Immature natural killer cell (primary cell): ENCODE measurements at regions not wholly inside any gene's neighbourhood (a gene's known extent, or its start where the extent isn't known, plus 50 kb on each side); places are given as distances from the start of the nearest gene placed in this dataset.

Source experiments
- DNase-seq, 3 donors: peaks; one replicate each; pipeline ENCODE4 v3.0.0; 2022; ENCODE audit warnings: mixed read lengths in 1 of 3
- H3K27ac Mint-ChIP-seq, 6 donors: one replicate each; pipeline ENCODE4 v1.8.0; 2020; ENCODE audit warnings: mixed read lengths in 6 of 6, mild to moderate bottlenecking in 5 of 6, inconsistent platforms in 4 of 6, moderate library complexity in 3 of 6
- H3K27me3 Mint-ChIP-seq, 3 donors: one replicate each; pipeline ENCODE4 v1.8.0; 2020 to 2021; ENCODE audit warnings: low read depth in 3 of 3, mild to moderate bottlenecking in 3 of 3, mixed read lengths in 3 of 3, moderate library complexity in 3 of 3, inconsistent platforms in 1 of 3
- H3K36me3 Mint-ChIP-seq, 3 donors: one replicate each; pipeline ENCODE4 v1.8.0; 2020; ENCODE audit warnings: mixed read lengths in 3 of 3, inconsistent platforms in 2 of 3, mild to moderate bottlenecking in 2 of 3
- H3K4me1 Mint-ChIP-seq, 2 donors: one replicate each; pipeline ENCODE4 v1.8.0; 2020; ENCODE audit warnings: inconsistent platforms in 2 of 2, mild to moderate bottlenecking in 2 of 2, mixed read lengths in 2 of 2, moderate library complexity in 1 of 2
- H3K4me3 Mint-ChIP-seq, 5 donors: one replicate each; pipeline ENCODE4 v1.8.0; 2020; ENCODE audit warnings: mild to moderate bottlenecking in 5 of 5, mixed read lengths in 5 of 5, inconsistent platforms in 3 of 5, moderate library complexity in 3 of 5
- H3K9me3 Mint-ChIP-seq, 6 donors: one replicate each; pipeline ENCODE4 v1.8.0; 2020; ENCODE audit warnings: mild to moderate bottlenecking in 6 of 6, mixed read lengths in 6 of 6, inconsistent platforms in 4 of 6, moderate library complexity in 3 of 6

DNA sequence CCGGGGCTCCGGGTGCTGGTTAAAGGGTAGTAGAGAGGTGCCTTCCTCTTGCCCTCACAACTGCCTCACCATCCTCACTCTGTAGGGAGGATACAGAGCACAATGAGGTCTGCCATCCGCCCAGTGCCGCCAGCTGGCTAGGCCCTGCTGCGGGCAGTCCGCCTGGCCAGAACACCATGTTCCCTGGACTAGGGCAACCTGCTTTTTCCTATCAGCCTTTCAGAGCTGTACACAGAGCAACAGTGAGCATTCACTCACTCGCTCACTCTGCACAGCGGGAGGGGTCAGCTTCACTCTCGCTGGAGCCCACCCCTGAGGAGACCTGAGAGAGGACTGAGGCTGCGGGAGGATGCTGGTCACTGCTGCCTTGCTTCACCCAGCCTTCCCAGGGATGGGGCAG lies 218.7 kb upstream of the CHRNA7 start:
- DNase-seq, result no peak
- Mint-ChIP-seq H3K36me3 (no peaks in the 10 kb centered on the region), H3K4me3 (no peak overlapping the region), H3K4me1 (no peaks in the 10 kb centered on the region), H3K27ac (no peak overlapping the region), H3K27me3 (peaks cover 2 to 8% (median 4%) of the 10 kb centered on the region in 3 donors), H3K9me3 (no peaks in the 10 kb centered on the region)

DNA sequence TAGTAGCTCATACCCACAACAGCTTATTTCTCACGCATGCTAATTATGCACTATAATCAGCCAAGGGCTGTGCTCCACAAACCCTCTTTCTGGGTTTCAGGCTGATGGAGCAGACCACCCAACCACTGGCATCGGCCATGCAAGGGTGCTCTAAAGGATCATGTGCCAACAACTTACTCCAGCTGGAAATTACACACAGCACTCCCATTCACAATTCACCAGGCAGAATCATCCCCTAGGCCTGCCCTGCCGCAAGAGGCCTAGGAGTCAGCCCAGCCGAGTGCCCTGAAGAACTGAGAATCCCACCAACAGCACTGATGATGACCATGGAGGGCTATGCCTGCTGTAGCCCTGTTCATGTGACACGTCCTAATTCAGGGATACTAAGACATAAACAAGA lies 216.2 kb upstream of the CHRNA7 start:
- Mint-ChIP-seq H3K27me3 (peaks cover 2 to 4% (median 4%) of the 10 kb centered on the region in 3 donors), H3K36me3 (no peaks in the 10 kb centered on the region), H3K4me1 (no peaks in the 10 kb centered on the region), H3K9me3 (no peaks in the 10 kb centered on the region), H3K4me3 (no peak overlapping the region), H3K27ac (no peak overlapping the region)
- no peak for DNase-seq

DNA sequence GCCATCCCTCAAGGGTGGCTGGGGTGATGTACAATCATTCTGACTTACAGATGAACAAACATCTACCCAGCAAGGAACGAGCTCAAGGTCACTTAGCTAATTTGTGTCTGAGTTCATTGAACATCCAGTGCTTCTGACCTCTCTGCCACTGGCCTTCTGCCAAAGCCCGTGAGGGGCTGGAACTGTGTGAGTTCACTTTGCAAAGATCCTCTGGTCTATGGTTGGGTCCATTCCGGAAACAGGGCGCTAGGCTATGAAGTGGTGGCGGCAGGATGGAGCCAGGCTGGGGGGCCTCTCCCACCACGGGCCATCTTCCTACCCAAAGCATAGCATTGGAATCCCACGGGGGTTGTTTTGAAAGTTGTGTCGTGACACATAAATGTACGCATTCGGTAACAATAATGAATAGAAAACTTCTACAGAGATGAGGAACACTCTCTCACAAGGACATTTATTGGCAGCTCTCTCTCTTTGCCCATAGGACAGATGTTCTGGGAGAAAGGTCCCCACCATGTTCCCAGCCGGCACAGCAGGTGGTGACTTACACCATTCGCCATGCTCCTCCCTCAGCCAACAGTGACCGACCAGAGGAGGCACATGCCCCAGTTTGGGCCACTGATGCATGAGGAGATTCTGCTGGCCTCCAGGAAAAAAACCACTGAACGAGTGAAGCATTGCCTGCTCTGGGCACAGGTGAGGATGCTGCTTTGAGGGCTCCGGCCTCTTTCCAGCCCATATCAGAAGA lies 214.7 kb upstream of the CHRNA7 start:
- Mint-ChIP-seq H3K9me3 (no peaks in the 10 kb centered on the region), H3K36me3 (no peaks in the 10 kb centered on the region), H3K4me1 (no peaks in the 10 kb centered on the region), H3K4me3 (no peak overlapping the region), H3K27me3 (peaks cover 2 to 4% (median 4%) of the 10 kb centered on the region in 3 donors), H3K27ac (no peak overlapping the region)
- no peak for DNase-seq

DNA sequence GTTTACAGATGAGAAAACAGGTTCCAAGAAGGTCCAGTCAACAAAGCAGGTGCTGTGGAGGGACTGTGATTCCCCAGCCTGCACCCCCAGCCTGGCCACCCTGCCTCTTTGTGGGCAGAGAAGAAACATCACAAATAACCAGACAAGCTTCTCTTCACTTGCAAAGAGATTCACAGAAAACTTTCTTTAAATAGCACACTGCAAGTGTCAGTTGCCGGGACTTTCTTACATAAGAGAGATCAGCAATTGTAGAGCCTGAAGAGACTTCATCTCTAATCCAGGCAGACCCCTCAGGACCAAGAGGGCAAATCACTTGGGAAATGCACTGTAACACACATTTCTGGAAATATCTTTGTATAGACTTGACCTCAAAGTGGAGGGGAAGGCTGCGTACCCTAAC lies 207.9 kb upstream of the CHRNA7 start:
- no peaks in the 10 kb centered on the region for H3K9me3 Mint-ChIP-seq

DNA sequence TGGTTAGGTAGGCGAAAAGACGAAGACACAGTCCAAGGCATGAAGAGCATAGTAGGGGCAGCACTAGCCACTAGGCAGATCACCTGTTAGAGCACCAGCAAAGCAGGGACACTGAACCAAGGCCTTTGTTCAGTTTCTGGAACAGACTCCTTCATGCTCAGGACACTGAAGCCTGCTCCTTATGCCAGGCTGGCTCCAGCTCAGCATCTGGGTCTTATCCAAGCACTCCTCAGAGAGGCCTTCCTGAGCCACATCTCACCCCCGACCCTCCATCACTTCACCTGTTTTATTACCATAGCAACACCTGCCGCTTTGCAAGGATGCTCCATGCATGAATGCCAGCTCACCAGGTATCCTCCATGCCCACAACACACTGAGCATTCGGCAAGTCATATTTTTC lies 206.3 kb upstream of the CHRNA7 start:
- H3K9me3 Mint-ChIP-seq, result no peaks in the 10 kb centered on the region
- H3K27me3 Mint-ChIP-seq, result peaks cover 3 to 12% (median 12%) of the 10 kb centered on the region in 3 donors
- no peak overlapping the region for H3K4me3 Mint-ChIP-seq
- no peaks in the 10 kb centered on the region for H3K36me3 Mint-ChIP-seq
- no peak for DNase-seq
- no peaks in the 10 kb centered on the region for H3K4me1 Mint-ChIP-seq
- no peak overlapping the region for H3K27ac Mint-ChIP-seq

More for the DNA sequence above, 207.9 kb upstream of the CHRNA7 start:
- Mint-ChIP-seq H3K36me3 (no peaks in the 10 kb centered on the region), H3K4me1 (no peaks in the 10 kb centered on the region), H3K27ac (no peak overlapping the region), H3K27me3 (peaks cover 3 to 8% (median 7%) of the 10 kb centered on the region in 3 donors), H3K4me3 (no peak overlapping the region)
- DNase-seq, result no peak

DNA sequence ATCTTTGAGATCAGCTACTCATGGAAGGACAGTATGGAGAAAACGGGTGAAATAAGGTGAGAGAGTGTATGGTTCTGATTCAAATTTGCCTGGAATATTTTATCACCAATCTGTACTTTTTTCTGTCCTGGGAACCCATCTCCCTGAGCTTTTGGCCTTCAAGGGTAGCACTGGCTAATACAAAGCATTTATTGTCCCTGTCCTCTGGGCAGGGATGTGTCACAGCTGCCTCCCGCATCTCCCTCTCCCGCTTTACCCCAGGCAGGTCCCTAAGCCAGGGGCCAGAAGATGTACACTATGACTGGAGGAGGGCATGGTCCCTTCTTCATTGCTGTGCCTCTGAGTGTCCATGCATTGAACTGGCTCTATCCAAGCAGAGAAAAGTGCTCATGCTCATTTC lies 201.7 kb upstream of the CHRNA7 start:
- no peaks in the 10 kb centered on the region for H3K36me3 Mint-ChIP-seq
- no peak overlapping the region for H3K4me3 Mint-ChIP-seq
- no peaks in the 10 kb centered on the region for H3K9me3 Mint-ChIP-seq
- peaks cover 4 to 12% (median 11%) of the 10 kb centered on the region in 3 donors for H3K27me3 Mint-ChIP-seq
- DNase-seq, result no peak
- H3K4me1 Mint-ChIP-seq, result no peaks in the 10 kb centered on the region
- no peak overlapping the region for H3K27ac Mint-ChIP-seq

DNA sequence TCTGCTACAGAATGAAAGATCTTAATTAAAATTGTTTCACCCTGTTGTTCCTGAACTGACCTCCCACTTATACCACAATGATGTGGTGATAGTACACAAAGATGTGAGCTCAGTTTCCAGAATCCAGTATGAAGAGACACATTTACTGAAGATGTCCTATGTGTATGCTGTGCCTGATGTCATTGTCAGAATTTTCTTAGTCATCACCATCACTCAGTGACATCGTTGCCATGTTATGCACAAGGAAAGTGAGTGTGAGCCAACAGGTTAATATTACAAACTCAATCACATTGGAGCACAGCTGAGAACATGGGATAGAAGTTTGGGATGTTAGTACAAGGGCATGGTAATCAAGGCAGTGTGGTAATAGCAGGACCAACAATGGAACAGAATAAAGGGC lies 199.7 kb upstream of the CHRNA7 start:
- DNase-seq, result no peak
- no peaks in the 10 kb centered on the region for H3K9me3 Mint-ChIP-seq
- H3K27ac Mint-ChIP-seq, result no peak overlapping the region
- H3K4me1 Mint-ChIP-seq, result no peaks in the 10 kb centered on the region
- no peak overlapping the region for H3K4me3 Mint-ChIP-seq
- H3K27me3 Mint-ChIP-seq, result peaks cover 4 to 15% (median 4%) of the 10 kb centered on the region in 3 donors
- H3K36me3 Mint-ChIP-seq, result no peaks in the 10 kb centered on the region

DNA sequence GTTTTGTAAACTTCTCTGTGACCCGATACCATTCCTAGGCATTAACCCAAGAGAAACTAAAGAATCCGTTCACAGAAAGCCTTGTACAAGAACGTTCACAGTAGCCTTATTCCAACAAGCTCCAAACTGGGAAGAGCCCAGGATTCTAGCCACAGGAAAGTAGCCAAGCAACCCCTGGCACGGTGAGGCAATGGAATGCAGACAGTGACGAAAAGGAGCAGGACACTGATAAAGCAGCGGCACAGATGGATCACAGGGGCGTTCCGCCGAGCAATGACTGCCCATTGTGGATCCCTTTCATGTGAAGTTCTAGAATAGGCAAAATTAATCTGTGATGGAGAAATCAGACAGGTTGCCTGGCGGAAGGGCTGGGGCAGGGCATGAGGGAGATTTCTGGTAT lies 198.7 kb upstream of the CHRNA7 start:
- Mint-ChIP-seq H3K9me3 (no peaks in the 10 kb centered on the region), H3K36me3 (no peaks in the 10 kb centered on the region), H3K27me3 (peaks cover 4 to 13% (median 6%) of the 10 kb centered on the region in 3 donors), H3K4me3 (no peak overlapping the region), H3K4me1 (no peaks in the 10 kb centered on the region), H3K27ac (no peak overlapping the region)
- DNase-seq, result no peak

DNA sequence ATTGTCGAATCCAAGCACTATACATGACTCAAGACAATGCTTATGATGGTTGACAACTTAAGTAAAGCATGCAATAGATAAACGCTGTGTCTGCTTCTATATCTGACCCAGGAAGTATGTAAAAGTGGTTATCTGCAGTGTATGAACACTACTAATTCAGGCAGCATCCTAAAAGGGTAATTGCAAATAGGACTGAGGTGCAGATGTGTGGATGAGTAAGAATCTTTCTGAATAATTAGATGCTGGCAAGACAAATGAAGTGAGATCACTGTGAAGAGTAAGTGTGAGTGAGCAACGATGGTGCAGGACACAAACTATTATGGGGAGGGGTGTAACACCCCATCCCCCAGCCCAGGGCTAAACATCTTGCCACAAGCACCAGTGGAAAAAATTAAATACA lies 195.7 kb upstream of the CHRNA7 start:
- Mint-ChIP-seq H3K9me3 (no peaks in the 10 kb centered on the region), H3K4me1 (no peaks in the 10 kb centered on the region), H3K27me3 (peaks cover 3 to 5% (median 5%) of the 10 kb centered on the region in 3 donors)

DNA sequence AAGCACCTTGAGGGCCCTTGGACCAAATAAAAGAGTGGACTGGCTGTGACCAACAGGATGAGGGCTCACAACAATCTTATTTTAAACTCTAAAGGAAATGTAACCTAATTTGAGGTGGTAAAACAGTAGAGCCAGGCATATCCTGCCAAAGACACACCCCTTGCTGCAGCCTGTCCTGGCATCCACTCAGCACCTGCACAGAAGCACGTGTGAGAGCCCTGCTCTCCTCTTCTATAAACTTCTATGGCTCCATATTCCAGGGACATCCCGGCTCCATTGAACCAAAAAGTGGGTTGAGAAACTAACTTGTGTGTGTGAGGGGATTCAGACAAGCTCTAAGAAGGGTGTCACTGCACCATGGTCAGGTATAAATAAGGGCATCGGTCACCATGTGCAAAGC lies 190.9 kb upstream of the CHRNA7 start:
- no peaks in the 10 kb centered on the region for H3K36me3 Mint-ChIP-seq
- no peaks in the 10 kb centered on the region for H3K9me3 Mint-ChIP-seq
- H3K27ac Mint-ChIP-seq, result no peak overlapping the region
- H3K27me3 Mint-ChIP-seq, result peaks cover 3% of the 10 kb centered on the region in 3 donors
- no peak for DNase-seq
- no peaks in the 10 kb centered on the region for H3K4me1 Mint-ChIP-seq
- no peak overlapping the region for H3K4me3 Mint-ChIP-seq

More for the DNA sequence above, 195.7 kb upstream of the CHRNA7 start:
- H3K27ac Mint-ChIP-seq, result no peak overlapping the region
- H3K36me3 Mint-ChIP-seq, result no peaks in the 10 kb centered on the region
- H3K4me3 Mint-ChIP-seq, result no peak overlapping the region
- no peak for DNase-seq

DNA sequence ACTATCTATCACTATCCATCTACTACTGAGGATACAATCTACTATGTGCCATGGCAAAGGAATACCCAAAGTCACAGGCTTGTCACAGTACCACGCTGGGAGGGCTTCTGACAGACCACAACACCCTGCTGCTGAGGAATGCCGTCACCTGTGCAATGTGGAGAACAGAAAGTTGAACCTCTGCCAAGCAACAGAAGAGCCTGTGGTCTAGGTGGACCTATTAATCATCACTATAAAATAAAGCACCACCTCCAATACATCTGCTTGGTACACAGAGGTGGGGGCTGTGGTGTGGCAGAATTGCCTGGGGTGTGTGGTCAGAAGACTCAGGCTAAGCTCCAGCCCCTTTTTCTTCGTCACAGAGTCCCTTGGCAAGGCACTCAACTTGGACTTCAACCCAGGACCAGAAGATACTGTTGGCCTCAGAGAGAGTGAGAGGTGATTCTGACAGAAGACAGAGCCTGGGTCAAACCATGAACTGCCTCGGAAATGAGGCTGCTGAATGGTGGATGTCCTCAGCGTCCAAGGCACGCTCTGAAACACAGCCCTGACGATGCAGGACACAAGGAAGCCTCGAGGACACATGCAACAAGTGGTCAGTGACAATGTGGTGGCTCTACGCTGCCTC lies 189.4 kb upstream of the CHRNA7 start:
- Mint-ChIP-seq H3K27ac (no peak overlapping the region), H3K36me3 (no peaks in the 10 kb centered on the region)

DNA sequence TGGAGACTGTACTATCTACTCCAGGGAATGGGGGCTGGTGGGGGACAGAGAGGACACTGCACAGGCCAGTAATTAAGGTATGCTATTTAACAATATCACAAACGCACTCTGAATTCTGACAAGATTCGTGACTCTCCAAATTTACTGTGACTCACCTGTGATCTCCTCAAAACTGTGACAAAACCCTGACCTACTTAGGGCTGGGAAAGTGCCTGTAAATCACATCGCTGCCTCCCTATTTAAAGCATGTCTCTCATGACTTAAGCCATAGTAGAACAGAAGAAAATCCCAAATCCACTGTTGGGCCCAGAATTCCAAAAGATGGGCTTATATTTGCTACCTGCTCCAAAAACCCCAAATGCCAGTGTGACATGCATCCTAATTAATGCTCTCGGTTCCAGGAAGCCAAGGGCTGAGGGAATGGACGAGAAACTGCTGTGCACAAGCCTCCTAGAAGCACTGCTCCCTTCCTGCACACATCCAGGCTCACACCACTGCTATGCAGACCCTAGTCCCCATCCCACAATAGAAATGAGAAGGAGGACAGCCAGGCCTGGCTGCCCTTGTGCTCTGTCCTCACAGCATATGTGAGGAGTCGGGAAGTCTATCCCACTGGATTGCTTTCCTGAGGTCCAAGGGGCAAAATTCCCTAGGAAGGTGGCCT lies 187.7 kb upstream of the CHRNA7 start:
- no peak for DNase-seq
- H3K27me3 Mint-ChIP-seq, result peaks cover 2 to 8% (median 3%) of the 10 kb centered on the region in 3 donors
- H3K27ac Mint-ChIP-seq, result no peak overlapping the region
- H3K9me3 Mint-ChIP-seq, result peaks cover 0 to under 1% (median 0%) of the 10 kb centered on the region in 6 donors
- H3K4me1 Mint-ChIP-seq, result no peaks in the 10 kb centered on the region
- no peaks in the 10 kb centered on the region for H3K36me3 Mint-ChIP-seq
- no peak overlapping the region for H3K4me3 Mint-ChIP-seq

More for the DNA sequence above, 189.4 kb upstream of the CHRNA7 start:
- no peak for DNase-seq
- H3K4me1 Mint-ChIP-seq, result no peaks in the 10 kb centered on the region
- no peaks in the 10 kb centered on the region for H3K9me3 Mint-ChIP-seq
- H3K4me3 Mint-ChIP-seq, result no peak overlapping the region
- H3K27me3 Mint-ChIP-seq, result peaks cover 0 to 4% (median 1%) of the 10 kb centered on the region in 3 donors

DNA sequence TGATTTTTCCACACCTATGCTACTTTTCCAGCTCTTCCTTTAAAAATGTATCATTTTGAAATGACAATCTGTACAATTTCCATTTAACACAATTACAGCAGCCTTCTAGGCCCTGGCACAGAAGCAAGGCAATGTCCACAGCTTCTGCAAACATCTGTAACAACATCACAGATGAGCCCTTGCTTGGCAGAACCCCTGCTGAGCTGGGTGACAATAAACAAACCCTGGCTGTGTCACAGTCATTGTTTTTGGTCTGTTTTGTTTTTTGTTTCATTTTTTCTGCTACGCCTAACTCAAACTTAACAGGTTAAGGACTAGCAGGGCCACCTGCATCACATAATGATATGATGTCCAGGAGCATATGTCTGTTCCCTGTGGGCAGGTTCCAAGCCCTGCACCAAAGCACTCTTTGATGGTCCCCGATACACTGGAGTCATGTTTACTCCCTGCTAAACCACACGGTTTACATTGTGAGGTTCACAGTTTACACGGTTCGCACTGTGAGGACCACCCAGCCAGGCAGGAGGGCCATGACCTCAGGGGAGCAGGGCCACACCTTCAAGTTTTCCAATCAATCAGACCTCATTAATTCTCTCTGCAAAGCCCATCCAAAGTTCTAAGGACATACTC lies 186.8 kb upstream of the CHRNA7 start:
- DNase-seq, result no peak
- no peaks in the 10 kb centered on the region for H3K4me1 Mint-ChIP-seq
- H3K27me3 Mint-ChIP-seq, result peaks cover 2 to 6% (median 5%) of the 10 kb centered on the region in 3 donors
- no peaks in the 10 kb centered on the region for H3K36me3 Mint-ChIP-seq
- H3K4me3 Mint-ChIP-seq, result no peak overlapping the region
- no peak overlapping the region for H3K27ac Mint-ChIP-seq
- peaks cover 0 to 3% (median 0%) of the 10 kb centered on the region in 6 donors for H3K9me3 Mint-ChIP-seq

DNA sequence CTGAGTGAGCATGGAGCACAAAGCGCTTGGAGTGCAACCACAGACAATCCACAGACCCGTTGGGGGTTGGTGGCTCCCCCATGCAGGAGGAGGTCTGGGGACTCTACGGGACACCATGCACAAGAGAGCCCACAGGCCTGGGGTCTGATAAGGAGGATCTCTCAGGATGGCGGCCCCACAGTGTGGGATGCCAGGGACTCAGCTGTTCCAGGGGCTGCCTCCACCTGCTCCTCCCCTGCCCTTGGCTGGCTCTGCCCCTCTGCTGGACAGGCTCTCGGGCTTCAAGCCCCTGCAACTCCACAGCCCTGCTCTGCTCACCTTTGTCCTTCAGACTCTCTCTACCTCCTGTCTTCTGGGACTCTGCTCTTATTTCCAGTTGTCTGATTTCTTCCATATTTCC lies 184.5 kb upstream of the CHRNA7 start:
- no peak for DNase-seq
- H3K27ac Mint-ChIP-seq, result no peak overlapping the region
- H3K27me3 Mint-ChIP-seq, result peaks cover 2 to 7% (median 6%) of the 10 kb centered on the region in 3 donors
- no peaks in the 10 kb centered on the region for H3K36me3 Mint-ChIP-seq
- peaks cover 0 to 3% (median 0%) of the 10 kb centered on the region in 6 donors for H3K9me3 Mint-ChIP-seq
- no peaks in the 10 kb centered on the region for H3K4me1 Mint-ChIP-seq
- no peak overlapping the region for H3K4me3 Mint-ChIP-seq
